OCI-LY3 (cell line): ENCODE measurements at regions not wholly inside any gene's neighbourhood (a gene's known extent, or its start where the extent isn't known, plus 50 kb on each side); places are given as distances from the start of the nearest gene placed in this dataset.

ENCODE experiments used
- EZH2phosphoT487 ChIP-seq: fragments of 200-600 bp; shearing (Covaris generic); IDR thresholded peaks from 2 replicates; pipeline ENCODE4 v1.6.1; 2018; ENCODE audit warnings: antibody characterized with exemption, mixed run types, low read depth
- TF ChIP-seq, protein P1 (sequence below): fragments of 200-600, 300-600 bp; sonication (generic); IDR thresholded peaks from 2 replicates; pipeline ENCODE4 v1.5.1; 2014; ENCODE audit warnings: antibody characterized with exemption, low read length, low read depth

DNA sequence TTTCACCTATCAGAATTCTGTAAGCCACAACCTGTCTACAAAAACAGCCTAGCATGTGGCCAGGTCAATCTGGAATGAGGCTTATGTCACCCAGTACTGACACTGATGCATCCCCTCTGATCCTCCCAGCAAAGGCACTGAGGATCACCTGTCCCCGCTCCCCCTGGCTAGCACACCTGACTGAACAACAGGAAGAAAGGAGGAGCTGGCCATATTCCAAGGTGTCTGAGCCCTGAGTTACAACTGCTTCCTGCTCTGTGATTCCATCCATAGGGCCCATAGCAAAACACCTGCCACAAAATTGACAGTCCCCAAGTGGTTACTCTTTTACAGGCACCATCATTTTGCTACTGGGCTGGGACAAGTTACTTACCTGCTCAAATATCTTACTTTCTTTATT is 555.5 kb upstream of the CFAP20DC start:
- TF ChIP-seq, protein P1, sequence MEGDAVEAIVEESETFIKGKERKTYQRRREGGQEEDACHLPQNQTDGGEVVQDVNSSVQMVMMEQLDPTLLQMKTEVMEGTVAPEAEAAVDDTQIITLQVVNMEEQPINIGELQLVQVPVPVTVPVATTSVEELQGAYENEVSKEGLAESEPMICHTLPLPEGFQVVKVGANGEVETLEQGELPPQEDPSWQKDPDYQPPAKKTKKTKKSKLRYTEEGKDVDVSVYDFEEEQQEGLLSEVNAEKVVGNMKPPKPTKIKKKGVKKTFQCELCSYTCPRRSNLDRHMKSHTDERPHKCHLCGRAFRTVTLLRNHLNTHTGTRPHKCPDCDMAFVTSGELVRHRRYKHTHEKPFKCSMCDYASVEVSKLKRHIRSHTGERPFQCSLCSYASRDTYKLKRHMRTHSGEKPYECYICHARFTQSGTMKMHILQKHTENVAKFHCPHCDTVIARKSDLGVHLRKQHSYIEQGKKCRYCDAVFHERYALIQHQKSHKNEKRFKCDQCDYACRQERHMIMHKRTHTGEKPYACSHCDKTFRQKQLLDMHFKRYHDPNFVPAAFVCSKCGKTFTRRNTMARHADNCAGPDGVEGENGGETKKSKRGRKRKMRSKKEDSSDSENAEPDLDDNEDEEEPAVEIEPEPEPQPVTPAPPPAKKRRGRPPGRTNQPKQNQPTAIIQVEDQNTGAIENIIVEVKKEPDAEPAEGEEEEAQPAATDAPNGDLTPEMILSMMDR: no peak
- TF ChIP-seq EZH2phosphoT487: no peak
